ENCODE measurements at regions not wholly inside any gene's neighbourhood (a gene's known extent, or its start where the extent isn't known, plus 50 kb on each side); places are given as distances from the start of the nearest gene placed in this dataset.
"Not testable (repeated sequence)": the region's sequence is repeated elsewhere in the genome, so short reads cannot be mapped to it uniquely, and the experiment has no call there.

DNA sequence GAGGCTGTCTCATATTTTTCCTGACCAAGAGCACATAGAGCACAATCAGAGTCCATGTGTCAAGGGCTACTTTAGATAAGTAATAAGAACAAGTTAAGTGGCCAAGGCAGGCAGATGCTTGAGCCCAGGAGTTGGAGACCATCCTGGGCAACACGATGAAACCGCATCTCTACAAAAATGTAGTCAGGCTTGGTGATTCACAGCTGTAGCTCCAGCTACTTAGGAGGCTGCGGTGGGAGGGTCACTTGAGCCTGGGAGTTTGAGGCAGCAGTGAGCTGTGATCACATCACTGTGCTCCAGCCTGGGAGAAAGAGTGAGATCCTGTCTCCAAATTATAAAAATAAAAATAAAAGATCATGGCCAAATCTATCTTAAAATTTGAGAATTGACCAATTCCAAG, 767.9 kb upstream of the CTNND2 start:
- Histone ChIP-seq H3K4me3 (no peak overlapping the region), H4K20me1 (no peaks in the 10 kb centered on the region)

GRCh38 chr5:12669326-12669725, 765.1 kb upstream of the CTNND2 start:
- no peak for TF ChIP-seq Cebpa-rat (IDR thresholded peaks at IDR 0.05)

More for the DNA sequence above, 767.9 kb upstream of the CTNND2 start:
- Histone ChIP-seq H3K4me1 (peaks cover 0 to 11% (median 0%) of the 10 kb centered on the region in 10 experiments; a peak in 5 of 20 replicates), H3K4me2 (no peak overlapping the region), H3K9ac (no peak overlapping the region), H3K27me3 (no peaks in the 10 kb centered on the region), H3K9me3 (replicated peaks in 1 of 11) (peaks cover 0 to 18% (median 0%) of the 10 kb centered on the region in 11 experiments; a peak in 8 of 22 replicates), H3K27ac (no peak overlapping the region), H3K36me3 (no peaks in the 10 kb centered on the region)
- no peak for TF ChIP-seq Cebpa-rat (IDR thresholded peaks at IDR 0.05)

DNA sequence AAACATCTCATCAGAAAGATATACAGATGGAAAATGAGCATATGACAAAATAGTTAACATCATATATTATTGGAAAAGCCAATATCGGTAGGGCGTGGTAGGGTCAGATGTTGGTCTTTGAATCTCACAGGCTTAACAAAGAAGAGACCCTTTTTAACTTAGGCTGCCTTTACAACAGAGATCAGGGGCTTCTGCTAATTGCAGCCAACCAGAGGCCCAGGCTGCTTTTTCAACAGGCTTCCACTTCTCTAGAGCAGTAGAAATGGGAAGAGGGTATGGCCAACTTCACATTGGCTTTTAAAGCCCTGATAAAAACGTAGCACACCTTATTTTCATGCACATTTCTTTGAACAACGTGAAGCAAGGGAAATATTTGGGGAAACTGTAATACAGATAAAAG, 764.3 kb upstream of the CTNND2 start:
- Histone ChIP-seq H3K4me1 (peaks cover 0 to 11% (median 0%) of the 10 kb centered on the region in 10 experiments; a peak in 5 of 20 replicates), H3K27ac (no peak overlapping the region), H4K20me1 (no peaks in the 10 kb centered on the region), H3K9me3 (replicated peaks in 1 of 11) (no peaks in the 10 kb centered on the region; a peak in 1 of 22 replicates), H3K36me3 (no peaks in the 10 kb centered on the region), H3K4me2 (no peak overlapping the region), H3K9ac (no peak overlapping the region), H3K4me3 (no peak overlapping the region), H3K27me3 (no peaks in the 10 kb centered on the region)
- TF ChIP-seq Cebpa-rat (IDR thresholded peaks at IDR 0.05) = no peak

More at GRCh38 chr5:12669326-12669725, 765.1 kb upstream of the CTNND2 start:
- Histone ChIP-seq H3K9me3 (replicated peaks in 1 of 11) (peaks cover 0 to 4% (median 0%) of the 10 kb centered on the region in 11 experiments; a peak in 1 of 22 replicates), H3K4me1 (peaks cover 0 to 11% (median 0%) of the 10 kb centered on the region in 10 experiments; a peak in 5 of 20 replicates), H3K27ac (no peak overlapping the region), H3K36me3 (no peaks in the 10 kb centered on the region), H3K27me3 (no peaks in the 10 kb centered on the region), H4K20me1 (no peaks in the 10 kb centered on the region), H3K4me2 (no peak overlapping the region), H3K4me3 (no peak overlapping the region), H3K9ac (no peak overlapping the region)

- H3K27ac ChIP-seq; H3K36me3 ChIP-seq; H3K4me3 ChIP-seq; H3K9ac ChIP-seq; H3K27me3 ChIP-seq; H3K4me2 ChIP-seq; H4K20me1 ChIP-seq; H3K9me3 ChIP-seq (replicated peaks in 1 of 11): not testable (repeated sequence)
- H3K4me1 ChIP-seq = peaks cover 0 to 11% (median 0%) of the 10 kb centered on the region in 10 experiments; a peak in 5 of 20 replicates
Observed at GRCh38 chr5:12667818-12668217, 763.6 kb upstream of the CTNND2 start.

- not testable (repeated sequence) for H3K27me3 ChIP-seq, H4K20me1 ChIP-seq, H3K36me3 ChIP-seq, H3K9ac ChIP-seq, H3K4me1 ChIP-seq, H3K27ac ChIP-seq, H3K4me3 ChIP-seq, H3K4me2 ChIP-seq
- H3K9me3 ChIP-seq (replicated peaks in 1 of 11) = peaks cover 9 to 26% (median 19%) of the 10 kb centered on the region in 11 experiments
Observed at GRCh38 chr5:12665772-12666171, 761.5 kb upstream of the CTNND2 start.

DNA sequence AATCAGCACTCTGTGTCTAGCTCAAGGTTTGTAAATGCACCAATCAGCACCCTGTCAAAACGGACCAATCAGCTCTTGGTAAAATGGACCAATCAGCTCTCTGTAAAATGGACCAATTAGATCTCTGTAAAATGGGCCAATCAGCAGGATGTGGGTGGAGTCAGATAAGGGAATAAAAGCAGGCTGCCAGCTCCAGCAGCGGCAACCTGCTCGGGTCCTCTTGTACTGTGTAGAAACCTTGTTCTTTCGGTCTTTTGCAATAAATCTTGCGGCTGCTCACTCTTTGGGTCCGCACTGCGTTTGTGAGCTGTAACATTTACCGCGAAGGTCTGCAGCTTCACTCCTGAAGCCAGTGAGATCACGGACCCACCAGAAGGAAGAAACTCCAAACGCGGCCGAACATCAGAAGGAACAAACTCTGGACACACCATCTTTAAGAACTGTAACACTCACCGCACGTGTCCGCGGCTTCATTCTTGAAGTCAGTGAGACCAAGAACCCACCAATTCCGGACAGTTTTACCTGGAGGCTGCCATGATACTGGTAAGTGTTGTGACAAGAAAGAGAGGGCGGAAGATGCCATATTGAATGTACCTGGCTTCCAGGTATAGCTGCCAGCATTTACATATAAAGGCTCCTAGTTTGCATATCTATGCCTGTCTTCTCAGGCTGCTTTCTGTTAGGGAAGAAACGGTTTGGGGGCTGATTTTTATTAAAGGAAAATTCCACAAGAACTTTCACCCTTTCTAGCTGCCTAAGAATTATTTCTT, 758.5 kb upstream of the CTNND2 start:
- Histone ChIP-seq H3K36me3 (no peaks in the 10 kb centered on the region), H4K20me1 (no peaks in the 10 kb centered on the region), H3K4me1 (no peaks in the 10 kb centered on the region), H3K4me3 (no peak overlapping the region), H3K27me3 (no peaks in the 10 kb centered on the region), H3K27ac (no peak overlapping the region), H3K9ac (no peak overlapping the region), H3K9me3 (replicated peaks in 1 of 11) (peaks cover 14 to 36% (median 24%) of the 10 kb centered on the region in 11 experiments), H3K4me2 (no peak overlapping the region)
- TF ChIP-seq Cebpa-rat (IDR thresholded peaks at IDR 0.05) = no peak

DNA sequence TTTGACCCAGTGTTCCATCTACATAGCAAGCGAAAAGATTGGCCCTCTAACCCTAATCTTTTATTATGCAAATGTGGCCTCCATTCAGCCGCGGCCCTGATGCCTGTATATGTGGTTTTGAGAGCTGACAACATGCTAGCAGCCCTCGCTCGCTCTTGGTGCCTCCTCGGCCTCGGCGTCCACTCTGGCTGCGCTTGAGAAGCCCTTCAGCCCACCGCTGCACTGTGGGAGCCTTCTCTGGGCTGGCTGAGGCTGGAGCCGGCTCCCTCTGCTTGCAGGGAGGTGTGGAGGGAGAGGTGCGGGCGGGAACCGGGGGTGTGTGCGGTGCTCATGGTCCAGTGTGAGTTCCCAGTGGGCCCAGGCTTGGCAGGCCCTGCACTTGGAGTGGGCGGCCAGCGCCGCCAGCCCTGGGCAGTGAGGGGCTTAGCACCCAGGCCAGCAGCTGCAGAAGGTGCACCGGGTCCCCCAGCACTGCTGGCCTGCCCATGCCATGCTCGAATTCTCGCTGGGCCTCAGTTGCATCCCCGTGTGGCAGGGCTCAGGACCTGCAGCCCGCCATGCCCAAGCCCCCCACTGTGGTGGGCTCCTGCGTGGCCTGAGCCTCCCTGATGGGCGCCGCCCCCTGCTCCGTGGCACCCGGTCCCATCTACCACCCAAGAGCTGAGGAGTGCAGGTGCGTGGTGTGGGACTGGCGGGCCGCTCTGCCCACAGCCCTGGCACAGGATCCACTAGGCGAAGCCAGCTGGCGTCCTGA, 757.5 kb upstream of the CTNND2 start:
- Histone ChIP-seq H3K27me3 (no peaks in the 10 kb centered on the region), H3K9me3 (replicated peaks in 1 of 11) (peaks cover 14 to 36% (median 24%) of the 10 kb centered on the region in 11 experiments), H3K36me3 (no peaks in the 10 kb centered on the region), H3K4me2 (no peak overlapping the region), H3K4me1 (no peaks in the 10 kb centered on the region), H3K9ac (no peak overlapping the region), H4K20me1 (no peaks in the 10 kb centered on the region), H3K4me3 (no peak overlapping the region), H3K27ac (no peak overlapping the region)
- no peak for TF ChIP-seq Cebpa-rat (IDR thresholded peaks at IDR 0.05)

GRCh38 chr5:12660279-12661107, 756.2 kb upstream of the CTNND2 start:
- H3K36me3 ChIP-seq, H4K20me1 ChIP-seq, H3K4me1 ChIP-seq, H3K9ac ChIP-seq, H3K27me3 ChIP-seq, H3K4me2 ChIP-seq, H3K4me3 ChIP-seq, H3K27ac ChIP-seq: not testable (repeated sequence)
- peaks cover 14 to 36% (median 24%) of the 10 kb centered on the region in 11 experiments for H3K9me3 ChIP-seq (replicated peaks in 1 of 11)

DNA sequence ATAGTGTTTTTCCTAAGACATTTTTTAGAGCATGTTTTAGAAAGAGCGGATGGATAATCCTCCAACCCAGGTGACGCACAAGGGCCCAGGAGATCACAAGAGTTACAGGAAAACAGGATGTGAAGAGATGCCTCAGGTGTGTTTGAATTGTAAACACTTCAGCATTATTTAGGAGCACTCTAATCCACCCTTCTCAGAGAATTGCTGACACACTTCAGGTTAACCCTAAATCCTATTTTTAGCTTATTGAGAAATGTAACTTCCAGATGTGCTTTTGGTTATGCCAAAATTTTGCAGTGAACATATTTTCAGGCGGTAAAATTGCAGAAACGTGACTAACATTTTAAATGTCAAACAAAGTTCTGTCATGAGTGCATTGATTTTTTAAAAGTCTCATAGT, 755.4 kb upstream of the CTNND2 start:
- Histone ChIP-seq H4K20me1 (no peaks in the 10 kb centered on the region), H3K27me3 (no peaks in the 10 kb centered on the region), H3K4me2 (no peak overlapping the region), H3K4me1 (no peaks in the 10 kb centered on the region), H3K9ac (no peak overlapping the region), H3K36me3 (no peaks in the 10 kb centered on the region), H3K27ac (no peak overlapping the region), H3K9me3 (replicated peaks in 1 of 11) (peaks cover 14 to 36% (median 24%) of the 10 kb centered on the region in 11 experiments), H3K4me3 (no peak overlapping the region)
- TF ChIP-seq Cebpa-rat (IDR thresholded peaks at IDR 0.05) = no peak
